Erythroblast (primary cell): ENCODE measurements at regions not wholly inside any gene's neighbourhood (a gene's known extent, or its start where the extent isn't known, plus 50 kb on each side); places are given as distances from the start of the nearest gene placed in this dataset.

Source experiments
- DNase-seq, 2 experiments: peaks; one replicate each; lab custom pipeline; 2025; lab: John Stamatoyannopoulos, UW
- GATA1 ChIP-seq: IDR thresholded peaks from 2 replicates; pipeline ENCODE4 v1.6.1; 2011; ENCODE audit warnings: low read depth, mild to moderate bottlenecking, control low read depth, low read length, moderate library complexity
- POLR2A ChIP-seq: IDR thresholded peaks from 2 replicates; pipeline ENCODE4 v1.6.1; 2011; ENCODE audit warnings: mild to moderate bottlenecking, low read length

- no peak for DNase-seq
- TF ChIP-seq GATA1, result no peak
- TF ChIP-seq POLR2A, result no peak
Observed at GRCh38 chr6:167507376-167507945, 182.6 kb downstream of the TTLL2 start.

GRCh38 chr6:167508919-167509852, 184.3 kb downstream of the TTLL2 start:
- TF ChIP-seq GATA1 (no peak), POLR2A (no peak)
- no peak for DNase-seq

- no peak for DNase-seq
- TF ChIP-seq GATA1 (no peak), POLR2A (no peak)
Observed at GRCh38 chr6:167509853-167510220, 185.0 kb downstream of the TTLL2 start.

GRCh38 chr6:167510648-167511047, 185.8 kb downstream of the TTLL2 start:
- no peak for DNase-seq
- TF ChIP-seq GATA1 (no peak), POLR2A (no peak)

- no peak for TF ChIP-seq POLR2A
- no peak for TF ChIP-seq GATA1
- no peak for DNase-seq
Observed at GRCh38 chr6:167512696-167513375, 187.9 kb downstream of the TTLL2 start.

GRCh38 chr6:167513778-167514177, 188.9 kb downstream of the TTLL2 start:
- TF ChIP-seq GATA1, result no peak
- no peak for TF ChIP-seq POLR2A
- DNase-seq, result no peak

- TF ChIP-seq GATA1 (no peak), POLR2A (no peak)
- no peak for DNase-seq
Observed at GRCh38 chr6:167514524-167514923, 189.6 kb downstream of the TTLL2 start.

- TF ChIP-seq GATA1 (no peak), POLR2A (no peak)
- no peak for DNase-seq
Observed at GRCh38 chr6:167515873-167516507, 191.1 kb downstream of the TTLL2 start.

- DNase-seq, result no peak
- TF ChIP-seq GATA1 (no peak), POLR2A (no peak)
Observed at GRCh38 chr6:167517254-167517916, 192.5 kb downstream of the TTLL2 start.

- TF ChIP-seq GATA1 (no peak), POLR2A (no peak)
- DNase-seq, result no peak
Observed at GRCh38 chr6:167523426-167523825, 198.5 kb downstream of the TTLL2 start.

GRCh38 chr6:167524261-167525111, 199.6 kb downstream of the TTLL2 start:
- no peak for TF ChIP-seq POLR2A
- TF ChIP-seq GATA1, result no peak
- DNase-seq, result no peak

DNA sequence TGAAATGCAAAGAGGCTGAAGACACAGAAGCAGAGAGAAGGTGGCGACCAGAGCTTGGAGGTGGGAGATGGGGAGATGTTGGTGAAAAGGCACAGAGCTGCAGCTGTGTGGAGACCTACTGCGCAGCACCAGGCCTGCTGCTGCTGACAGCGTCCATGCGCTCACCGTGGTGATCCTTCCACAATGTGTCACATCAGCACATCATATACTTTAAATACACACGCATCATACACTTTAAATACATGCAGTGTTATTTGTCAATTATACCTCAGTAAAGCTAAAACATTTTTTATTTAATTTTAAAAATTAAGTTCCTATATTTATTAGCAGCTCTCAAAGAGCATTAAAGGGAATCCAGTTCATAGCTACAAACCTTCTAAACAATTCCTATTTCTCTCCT, 200.9 kb downstream of the TTLL2 start:
- DNase-seq, result no peak
- no peak for TF ChIP-seq GATA1
- no peak for TF ChIP-seq POLR2A
